NCI-H748 (cell line): ENCODE measurements at regions not wholly inside any gene's neighbourhood (a gene's known extent, or its start where the extent isn't known, plus 50 kb on each side); places are given as distances from the start of the nearest gene placed in this dataset.
"Not testable (repeated sequence)": the region's sequence is repeated elsewhere in the genome, so short reads cannot be mapped to it uniquely, and the experiment has no call there.

ENCODE experiments used
- DNase-seq: peaks from one replicate; lab custom pipeline; 2025; ENCODE audit not compliant: unreplicated experiment; lab: John Stamatoyannopoulos, UW

DNA sequence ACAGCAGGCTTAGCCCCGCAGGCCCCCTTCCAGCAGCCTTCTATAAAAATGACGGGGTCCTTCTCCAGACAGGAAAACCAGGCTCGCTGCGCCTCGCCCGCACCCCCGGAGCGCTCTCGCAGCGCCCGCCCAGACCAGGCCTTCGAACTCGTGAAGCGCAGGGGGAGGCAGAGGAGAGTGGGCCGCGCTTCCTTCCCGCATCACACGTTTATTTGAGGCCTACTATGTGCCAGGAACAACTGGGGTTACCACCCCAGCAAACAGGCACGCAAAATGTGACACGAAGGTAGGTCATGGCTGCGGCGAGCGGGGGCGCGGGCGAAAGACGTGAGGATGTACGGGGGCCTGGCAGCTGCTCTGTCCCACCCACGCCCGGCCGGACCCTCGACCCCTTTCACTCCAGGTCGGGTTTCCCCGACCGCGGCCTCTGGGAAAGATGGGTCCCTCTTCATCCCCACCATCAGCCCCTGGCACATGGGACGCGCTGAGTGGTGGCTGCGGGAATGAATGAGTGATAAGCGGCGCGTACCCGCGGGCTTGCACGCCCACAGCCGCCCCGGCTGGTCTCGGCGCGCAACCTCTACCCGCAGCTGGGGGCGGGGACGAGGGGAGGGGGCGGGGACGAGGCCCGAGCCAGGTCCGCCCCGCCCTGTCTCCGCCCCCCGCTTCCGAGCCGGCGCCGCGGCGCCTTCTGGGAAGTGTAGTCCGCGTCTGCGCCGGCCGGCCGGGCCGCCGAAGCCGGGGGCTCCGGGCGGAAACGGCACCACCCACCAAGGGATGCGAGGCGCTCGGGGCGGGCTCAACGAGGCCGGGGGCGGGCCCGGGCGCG, 59.1 kb downstream of the ZNF467 start:
- DNase-seq = peak; percentile 93

DNA sequence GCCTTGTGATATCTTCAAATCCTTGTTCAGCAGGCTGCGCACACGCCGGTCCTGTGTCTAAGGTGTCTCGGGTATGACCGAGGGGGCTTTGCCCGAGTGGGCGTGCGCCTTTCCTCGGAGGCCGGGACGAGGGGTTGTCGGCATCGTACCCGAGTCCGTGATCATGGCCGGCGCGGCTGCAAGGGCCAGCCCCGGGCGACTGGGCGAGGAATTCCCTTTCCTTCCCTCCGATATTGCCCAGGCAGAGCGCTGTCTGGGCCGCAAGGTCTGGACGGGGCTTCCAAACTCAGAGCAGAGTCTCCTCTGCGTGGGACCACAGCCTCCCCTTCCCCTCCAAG, 59.7 kb downstream of the ZNF467 start:
- DNase-seq = no peak

DNA sequence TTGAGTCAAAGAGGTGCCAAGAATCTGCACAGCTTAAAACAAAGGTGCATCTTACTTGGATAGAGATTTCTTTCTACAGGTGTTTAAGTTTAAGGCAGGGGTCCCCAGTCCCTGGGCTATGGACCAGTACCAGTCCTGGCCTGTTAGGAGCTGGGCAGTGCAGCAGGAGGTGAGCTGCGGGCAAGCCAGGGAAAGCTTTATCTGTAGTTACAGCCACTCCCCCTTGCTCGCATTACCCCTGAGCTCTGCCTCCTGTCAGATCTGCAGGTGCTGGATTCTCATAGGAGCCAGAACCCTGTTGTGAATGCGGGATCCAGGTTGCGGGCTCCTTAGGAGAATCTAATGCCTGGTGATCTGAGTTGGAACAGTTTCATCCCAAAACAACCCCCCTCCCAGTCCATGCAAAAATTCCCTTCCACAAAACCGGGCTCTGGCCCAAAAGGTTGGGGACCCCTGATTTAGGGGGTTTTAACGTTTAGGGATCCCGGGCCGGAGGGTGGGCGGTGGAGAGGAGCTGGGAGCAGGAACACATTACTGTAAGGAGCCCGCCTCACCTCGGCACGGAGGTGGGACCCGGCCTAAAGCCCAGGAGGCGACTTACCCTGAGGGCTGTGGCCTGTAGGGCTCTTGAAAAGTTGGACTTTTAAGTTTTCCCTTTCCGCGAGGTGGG, 60.2 kb downstream of the ZNF467 start:
- no peak for DNase-seq

DNA sequence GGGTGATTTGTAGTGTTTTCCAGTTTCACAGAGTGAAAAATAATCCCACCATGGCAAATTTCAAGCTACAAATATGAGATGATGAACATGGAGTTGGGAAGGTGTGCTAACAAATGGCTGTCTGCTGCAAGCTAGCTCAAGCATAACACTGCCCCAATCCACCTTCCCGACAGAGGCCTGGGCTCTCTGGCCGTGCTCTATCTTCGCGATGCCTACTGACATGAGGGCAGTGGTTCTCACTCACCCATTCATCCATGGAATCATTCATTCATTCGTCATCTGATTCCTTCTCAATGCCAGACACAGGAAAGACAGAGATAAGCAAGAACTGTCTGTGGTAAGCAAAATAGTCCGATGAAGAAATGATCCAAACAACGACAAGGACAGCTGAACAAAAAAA, 65.4 kb downstream of the ZNF467 start:
- no peak for DNase-seq

DNA sequence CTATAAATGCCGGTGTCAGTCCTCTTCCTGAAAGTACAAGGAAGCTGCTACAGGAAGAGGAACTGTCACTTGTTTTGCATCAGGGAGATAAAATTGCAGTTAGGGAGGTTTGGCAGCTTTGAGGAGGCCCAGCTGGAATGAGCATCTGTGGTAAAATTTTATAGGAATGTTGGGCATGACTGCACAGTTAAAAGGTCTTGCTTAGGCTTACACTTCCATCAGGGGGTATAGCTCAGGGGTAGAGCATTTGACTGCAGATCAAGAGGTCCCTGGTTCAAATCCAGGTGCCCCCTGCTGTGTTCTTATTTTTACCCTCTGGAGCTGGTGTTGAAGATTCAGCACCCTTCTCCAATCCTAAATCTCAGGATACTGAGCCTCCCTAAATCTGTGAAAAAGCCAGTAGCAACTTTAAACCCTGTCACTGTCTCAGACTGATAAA, 65.9 kb downstream of the ZNF467 start:
- no peak for DNase-seq

DNA sequence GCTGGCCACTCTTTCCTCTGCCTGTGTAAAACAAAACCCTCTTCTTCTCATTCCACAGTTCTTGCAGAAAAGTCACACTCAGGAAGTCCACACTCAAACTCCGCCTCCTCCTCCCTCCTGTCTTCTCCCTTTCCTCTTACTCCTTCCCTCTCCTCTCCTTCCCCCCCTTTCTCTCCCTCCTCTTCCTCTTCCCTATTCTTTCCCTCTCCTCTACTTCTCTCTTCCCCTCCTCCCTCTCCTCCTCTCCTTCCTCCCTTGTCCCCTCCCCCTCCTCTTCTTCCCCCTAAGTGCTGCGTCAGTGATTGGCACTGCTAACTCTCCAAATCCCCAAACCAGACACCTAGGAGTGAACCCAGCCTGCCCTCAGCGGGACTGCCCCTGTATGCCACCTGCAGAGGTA, 67.0 kb downstream of the ZNF467 start:
- no peak for DNase-seq

DNA sequence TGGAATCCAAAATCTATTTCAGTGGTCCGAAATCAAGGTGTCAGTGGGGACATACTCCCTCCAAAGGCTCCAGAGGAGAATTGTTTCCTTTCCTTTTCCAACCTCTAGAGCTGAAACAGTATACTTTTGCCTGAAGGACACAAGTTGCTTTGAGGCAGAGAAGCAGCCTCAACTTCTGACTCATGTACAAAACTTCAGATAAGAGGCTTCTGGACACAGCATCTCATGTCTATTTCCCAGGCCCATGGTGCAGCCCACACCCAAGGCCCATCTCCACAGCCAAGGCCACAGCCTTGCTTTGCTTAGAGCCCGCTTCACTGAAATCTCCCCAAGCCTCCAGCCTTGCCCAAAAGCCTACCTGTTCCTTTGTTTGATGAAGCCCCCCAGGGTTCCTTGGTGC, 68.9 kb downstream of the ZNF467 start:
- DNase-seq = no peak

DNA sequence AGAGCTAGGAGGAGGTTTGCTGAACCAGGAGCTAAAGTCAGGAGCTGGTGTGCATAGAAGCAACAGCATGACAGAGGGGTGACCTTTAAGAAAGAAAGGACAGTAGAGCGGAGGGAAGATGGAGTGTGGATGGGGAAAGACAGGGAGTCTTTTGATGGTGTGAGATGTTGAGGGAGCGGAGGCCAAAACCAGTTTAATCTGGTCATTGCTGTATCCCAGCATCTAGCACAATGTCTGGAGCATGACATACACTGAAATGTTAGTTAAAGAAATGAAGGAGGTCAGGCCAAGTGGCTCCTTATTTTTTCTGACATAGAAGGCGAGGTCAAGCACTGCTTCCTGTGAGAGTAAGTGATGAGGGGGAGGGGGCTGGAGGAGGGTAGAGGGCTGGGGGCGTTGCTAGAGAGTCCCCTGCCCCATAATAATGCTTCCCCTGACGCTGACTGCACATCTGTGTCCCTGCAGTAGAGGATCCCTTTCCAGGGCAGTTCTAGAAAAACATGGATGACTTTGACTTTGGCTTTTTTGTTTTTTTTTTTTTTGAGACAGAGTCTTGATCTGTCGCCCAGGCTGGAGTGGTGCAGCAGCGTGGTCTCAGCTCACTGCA, 70.2 kb downstream of the ZNF467 start:
- no peak for DNase-seq

DNA sequence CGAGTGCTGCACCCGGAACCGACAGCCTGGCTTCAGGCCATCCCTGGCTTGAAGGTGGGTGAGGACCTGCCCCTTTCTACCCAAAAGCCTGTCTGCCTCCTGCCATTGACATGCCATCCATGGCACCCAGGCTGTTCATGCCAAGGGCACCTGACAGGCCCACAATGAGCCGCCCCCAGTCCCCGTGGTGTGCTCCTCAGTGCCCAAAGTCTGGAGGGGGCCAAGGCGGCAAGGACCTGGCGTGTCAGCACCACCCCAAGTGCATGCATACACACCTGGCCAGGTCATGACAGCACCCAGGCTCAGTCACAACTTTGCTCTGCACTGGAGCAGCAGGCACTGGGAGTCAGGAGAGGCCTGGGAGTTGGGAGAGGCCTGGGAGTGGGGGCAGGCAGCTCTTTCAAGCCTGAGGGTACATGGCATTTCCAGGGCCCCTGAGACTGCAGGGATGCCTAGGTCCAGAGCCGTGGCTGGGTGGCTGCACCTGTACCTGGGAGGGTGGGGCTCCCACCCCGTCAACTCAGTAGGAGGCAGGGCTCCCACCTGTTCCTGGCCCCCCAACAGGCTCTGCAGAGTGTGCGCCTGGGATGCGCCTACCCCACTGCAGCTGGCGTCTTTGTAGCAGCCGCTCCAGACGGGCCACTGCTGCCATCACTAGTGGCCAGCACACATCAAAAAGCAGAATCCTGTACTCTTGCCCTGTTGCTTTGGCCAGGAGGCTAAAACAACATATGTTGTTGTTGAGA, 71.7 kb downstream of the ZNF467 start:
- DNase-seq = no peak

DNA sequence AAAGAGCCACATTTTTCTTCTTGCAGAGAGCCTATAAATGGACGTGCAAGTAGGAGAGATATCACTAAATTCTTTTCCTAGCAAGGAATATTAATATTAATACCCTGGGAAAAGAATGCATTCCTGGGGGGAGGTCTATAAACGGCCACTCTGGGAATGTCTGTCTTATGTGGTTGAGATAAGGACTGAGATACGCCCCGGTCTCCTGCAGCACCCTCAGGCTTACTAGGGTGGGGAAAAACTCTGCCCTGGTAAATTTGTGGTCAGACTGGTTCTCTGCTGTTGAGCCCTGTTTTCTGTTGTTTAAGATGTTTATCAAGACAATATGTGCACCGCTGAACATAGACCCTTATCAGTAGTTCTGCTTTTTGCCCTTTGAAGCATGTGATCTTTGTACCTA, 75.6 kb downstream of the ZNF467 start:
- not testable (repeated sequence) for DNase-seq

DNA sequence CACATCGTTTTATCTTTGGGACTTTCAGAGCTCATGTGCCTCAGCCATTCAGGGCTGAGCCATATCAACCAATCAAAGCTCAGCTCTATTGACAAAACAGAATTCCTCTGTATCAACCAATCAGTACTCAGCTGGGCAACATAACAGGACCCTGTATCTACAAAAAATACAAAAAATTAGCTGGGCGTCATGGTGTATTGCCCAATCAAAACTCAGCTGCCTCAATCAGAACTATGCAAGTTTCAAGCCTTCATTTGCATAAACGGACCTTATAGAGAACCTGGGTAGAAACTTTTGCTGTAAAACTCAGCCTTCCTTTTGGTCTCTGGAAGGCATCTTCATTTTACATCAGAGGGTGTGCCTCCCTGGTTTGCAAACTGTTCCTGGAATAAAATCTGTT, 77.1 kb downstream of the ZNF467 start:
- no peak for DNase-seq

DNA sequence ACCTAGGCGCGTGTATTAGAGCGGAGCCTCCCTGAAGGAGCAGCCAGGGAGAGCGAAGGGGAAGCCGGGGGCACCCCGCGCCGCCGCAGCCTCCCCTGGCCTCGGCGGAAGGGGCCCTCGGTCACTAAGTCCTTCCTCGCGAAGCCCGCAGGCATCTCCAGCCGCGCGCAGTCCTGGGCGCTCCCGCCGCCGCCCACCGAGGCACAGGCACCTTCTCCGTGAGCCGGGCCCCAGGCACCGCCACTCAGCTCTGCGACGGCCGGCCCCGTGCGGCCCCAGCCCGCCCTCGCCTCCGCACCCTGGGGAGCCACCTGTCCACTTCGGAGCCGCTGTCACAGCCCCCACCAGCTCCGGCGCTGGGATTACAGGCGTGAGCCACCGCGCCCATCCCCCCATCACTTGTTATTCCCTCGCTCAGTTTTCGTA, 80.8 kb downstream of the ZNF467 start:
- no peak for DNase-seq

DNA sequence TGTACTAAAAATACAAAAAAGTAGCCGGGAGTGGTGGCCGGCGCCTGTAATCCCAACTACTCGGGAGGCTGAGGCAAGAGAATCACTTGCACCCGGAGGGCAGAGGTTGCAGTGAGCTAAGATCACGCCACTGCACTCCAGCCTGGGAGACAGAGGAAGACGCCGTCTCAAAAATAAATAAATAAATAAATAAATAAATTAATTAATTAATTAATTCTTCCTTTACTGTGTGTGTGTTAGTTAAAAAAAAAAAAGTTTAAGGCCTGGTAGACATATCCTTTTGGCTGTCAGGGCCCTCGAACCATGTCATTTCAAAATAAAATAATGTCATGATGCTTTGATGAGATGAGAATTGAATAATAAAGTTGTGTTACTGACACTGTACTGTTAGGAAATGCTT, 81.3 kb downstream of the ZNF467 start:
- no peak for DNase-seq

DNA sequence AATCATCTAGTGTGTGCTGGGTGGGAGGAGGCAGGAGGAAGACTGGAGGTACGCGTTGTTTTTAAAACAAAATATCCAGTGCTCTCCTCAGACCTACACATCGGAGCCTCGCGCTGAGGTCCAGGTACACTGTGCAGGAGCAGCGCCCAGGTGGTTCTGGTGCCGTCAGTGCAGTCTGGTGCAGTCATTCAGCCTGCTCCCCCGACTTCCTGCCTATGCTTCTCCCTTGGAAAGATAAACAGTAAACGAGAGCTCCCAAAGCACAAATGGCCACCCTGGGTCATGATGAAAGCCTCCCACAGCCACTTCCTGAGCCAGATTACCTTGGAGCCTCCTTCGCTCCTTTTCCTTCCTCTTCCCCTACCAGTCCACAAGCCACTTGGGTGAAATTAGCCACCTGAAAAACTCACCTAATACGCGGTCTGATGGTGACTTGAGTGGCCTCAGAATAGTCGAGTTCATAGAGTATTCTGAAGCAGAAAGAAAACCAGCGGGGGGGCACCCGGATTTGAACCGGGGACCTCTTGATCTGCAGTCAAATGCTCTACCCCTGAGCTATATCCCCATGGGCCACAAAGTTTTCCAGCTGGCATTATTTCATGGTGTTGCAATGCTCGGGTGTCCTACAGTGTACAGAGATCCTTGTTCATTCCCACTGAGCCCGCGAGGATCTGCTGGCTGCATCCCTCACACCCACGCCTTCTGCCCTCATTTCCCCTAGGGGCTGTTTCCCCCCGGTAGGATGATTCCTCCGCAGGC, 82.5 kb downstream of the ZNF467 start:
- peak; percentile 57 for DNase-seq

DNA sequence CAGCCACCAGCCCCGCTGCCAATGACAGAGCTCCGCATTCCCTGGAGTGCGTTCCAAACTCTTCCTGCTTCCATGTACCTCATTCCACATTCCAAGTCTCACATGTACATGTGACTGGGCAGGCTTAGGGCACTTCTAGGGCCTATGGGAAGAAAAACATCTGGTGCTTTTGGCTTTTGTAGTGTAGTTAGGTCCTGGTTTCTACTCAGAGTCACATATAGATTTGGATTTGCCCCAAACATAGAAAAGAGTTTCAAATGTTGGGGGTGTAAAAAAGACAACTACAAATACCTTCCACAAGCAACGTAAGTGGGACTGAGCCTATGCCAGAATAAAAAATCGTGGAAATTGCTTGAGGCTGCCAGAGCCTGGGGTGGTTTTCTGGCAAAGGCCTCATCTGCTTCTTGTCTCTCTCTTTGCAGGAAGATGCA, 84.1 kb downstream of the ZNF467 start:
- no peak for DNase-seq

DNA sequence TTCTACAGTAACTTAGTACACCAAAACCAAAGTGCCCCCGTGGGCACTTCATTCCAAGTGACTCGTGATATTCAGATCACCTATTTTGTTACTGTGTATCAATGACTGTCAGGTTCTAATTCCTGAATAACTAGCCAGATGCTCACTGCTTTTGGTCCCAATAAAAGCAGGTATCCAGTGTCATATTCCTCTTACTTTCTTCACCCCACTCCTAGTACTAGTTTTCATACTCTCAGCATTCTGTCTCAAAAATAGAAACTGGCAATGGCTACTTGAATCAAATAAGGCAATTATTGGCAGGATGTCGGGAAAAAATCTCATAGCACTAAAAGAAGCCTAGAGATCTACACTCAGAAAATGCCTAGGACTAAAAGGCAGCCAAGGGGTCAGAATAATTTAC, 84.6 kb downstream of the ZNF467 start:
- no peak for DNase-seq

DNA sequence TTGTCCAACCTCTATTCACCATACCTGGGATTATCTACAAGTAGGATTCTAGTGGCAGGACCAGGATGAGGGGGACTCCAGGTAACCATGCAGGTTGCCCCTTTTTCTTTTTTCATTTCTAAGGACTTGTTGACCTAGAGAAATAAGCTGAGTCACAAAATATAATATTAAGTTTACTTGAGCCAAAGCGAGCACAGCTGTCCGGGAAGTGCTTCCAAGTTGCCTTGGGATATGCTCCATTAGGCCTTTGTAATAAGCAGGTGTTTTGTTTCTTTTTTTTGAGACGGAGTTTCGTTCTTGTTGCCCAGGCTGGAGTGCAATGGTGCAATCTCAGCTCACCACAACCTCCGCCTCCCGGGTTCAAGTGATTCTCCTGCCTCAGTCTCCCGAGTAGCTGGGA, 85.6 kb downstream of the ZNF467 start:
- DNase-seq = not testable (repeated sequence)

DNA sequence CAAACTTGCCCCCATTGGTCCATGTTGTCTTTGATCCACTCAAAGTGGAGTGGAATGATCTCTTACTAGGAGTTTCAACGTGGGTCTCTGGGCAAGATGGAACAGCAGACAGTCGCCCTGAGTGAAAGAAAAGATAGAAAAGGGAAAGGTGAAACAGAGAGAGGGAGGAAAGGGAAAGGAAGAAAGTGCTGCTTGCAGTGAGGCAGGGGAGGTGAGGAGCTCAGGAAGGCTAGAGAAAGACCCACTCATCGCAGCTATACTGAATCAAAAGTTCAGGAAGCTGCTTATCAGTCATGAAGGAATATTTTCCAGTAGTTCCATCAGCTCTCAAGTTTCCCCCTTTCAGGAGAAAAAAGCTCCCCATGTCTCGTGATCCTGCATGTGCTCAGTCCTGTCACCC, 86.9 kb downstream of the ZNF467 start:
- no peak for DNase-seq

DNA sequence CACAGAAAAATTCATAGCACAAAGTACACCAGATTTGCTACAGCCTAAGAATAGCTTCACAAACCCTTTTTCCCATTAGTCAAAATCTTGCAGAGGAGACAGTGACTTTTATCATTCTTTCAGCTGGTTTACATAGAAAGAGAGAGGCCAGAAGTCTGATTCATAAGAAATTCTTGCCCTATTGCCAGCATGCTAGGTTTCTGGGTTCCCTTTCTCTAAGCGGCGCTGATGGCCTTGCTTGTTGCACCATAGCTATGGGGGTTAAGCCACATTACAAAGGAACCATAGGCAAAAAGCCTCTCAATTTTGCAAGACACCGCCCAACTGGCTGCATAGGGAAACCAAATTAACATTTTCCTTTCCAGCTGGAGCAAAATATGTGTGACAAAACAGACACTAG, 87.4 kb downstream of the ZNF467 start:
- DNase-seq = no peak

DNA sequence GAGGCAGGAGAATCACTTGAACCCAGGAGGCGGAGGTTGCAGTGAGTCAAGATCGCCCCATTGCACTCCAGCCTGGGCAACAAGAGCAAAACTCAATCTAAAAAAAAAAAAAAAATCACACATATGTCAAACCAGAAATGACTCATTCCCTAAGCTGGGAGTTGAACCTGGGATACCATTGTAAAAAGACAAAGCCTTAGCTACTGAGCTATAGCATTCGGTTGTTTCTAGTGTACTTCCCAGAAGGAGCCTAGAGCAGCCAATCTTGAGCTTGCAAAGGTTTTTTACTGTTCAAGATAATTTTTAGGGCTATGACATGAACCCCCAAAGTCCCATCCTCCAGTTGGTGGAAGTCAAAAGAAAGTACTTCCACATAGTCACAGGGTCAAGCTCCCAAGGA, 87.9 kb downstream of the ZNF467 start:
- DNase-seq = no peak

DNA sequence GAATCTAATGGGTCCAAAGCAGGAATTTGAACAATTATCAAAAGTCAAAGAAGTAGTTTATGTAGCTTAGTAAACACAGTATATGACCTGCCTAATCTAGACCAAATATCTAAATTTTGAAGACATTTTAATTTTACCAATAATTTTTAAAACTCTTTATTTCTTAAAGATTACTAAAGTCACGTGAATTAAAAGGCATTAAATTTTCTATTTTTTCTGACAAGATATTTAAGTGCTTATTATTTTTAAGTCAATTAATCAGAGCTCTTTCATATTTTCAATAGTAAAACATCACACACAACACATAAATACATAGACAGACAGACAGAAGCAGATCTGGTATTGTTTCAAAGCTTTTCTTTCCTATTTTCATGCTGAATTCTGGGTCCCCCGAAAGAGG, 89.5 kb downstream of the ZNF467 start:
- DNase-seq = no peak
